GM18511 (cell line): ENCODE measurements at regions not wholly inside any gene's neighbourhood (a gene's known extent, or its start where the extent isn't known, plus 50 kb on each side); places are given as distances from the start of the nearest gene placed in this dataset.

Source experiments
- ATAC-seq: cut with Tn5 transposase; IDR thresholded peaks from one replicate; pipeline ENCODE4 v1.9.1; 2021; ENCODE audit warnings: mild to moderate bottlenecking, moderate library complexity; ENCODE audit not compliant: unreplicated experiment

DNA sequence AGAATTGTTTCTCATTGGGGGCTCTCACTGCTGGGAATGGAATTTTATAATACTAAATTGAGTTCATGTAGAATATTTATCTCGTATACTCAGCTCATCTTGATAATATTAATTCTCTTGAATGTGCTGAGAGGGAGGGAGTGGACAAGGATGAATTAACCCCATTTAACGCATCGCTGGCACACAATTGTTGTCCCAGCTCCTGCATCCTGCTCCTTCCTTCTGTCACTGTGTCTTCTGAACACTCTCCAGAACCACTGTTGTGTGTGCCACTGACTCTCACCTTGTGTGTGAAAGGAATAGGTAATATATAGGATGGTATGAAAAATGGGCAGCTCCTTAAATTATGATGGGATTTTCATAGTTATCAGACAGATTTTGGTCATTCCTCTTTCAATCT lies 267.3 kb downstream of the MTRR start:
- ATAC-seq = no peak

DNA sequence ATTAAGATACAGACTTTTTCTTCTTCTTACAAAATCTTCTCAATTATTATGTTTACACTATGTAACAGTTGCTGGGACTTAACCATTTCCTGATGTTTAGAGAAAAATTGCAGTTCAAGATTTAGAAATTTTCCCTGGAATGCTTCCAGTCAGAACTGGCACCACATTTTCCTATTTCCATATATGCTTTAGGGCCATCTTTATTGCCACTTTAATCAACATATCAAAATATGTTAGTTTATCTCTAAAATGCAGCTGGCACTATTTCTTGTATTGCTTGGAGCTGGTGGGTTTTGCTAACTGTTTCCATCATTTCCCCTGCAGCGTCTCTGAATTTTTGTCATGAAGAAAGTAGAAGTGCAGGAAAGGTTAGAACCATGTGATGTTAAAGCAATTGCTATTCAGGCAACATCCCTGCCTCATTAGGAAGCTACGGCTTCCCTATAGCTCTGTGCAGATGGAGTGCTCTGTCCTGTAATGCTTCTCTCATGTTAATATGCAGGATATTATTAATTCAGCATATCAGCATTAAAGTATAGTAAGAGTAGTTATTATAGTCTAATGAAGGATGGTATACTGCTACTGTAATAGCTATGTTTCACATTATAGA lies 269.1 kb downstream of the MTRR start:
- no peak for ATAC-seq

DNA sequence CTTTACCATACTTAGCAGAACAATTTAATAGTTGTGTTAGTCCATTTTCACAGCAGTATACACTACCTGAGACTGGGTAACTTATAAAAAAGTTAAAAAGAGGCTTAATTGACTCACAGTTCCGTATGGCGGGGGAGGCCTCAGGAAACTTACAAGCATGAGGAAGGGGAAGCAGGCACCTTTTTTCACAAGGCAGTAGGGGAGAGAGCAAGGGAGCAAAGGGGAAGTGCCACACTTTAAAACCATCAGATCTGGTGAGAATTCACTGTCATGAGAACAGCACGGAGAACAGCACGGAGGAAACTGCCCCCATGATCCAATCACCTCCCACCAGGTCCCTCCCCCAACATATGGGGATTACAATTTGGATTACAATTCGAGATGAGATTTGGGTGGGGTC lies 269.9 kb downstream of the MTRR start:
- no peak for ATAC-seq

DNA sequence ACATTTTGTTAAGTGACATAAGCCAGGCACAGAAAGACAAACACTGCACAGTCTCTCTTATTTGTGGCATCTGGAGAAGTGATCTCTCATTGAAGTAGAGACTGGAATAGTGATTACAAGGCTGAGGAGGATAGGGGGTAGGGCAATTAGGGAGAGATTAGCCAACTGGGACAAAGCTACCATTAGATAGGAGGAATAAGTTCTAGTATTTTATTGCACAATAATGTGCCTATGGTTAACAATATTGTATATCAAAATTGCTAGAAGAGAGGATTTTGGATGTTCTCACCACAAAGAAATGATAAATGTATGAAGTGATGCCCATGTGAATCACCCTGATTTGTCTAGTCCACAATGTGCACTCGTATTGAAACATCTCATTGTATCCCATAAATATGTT lies 281.8 kb downstream of the MTRR start:
- ATAC-seq = no peak

DNA sequence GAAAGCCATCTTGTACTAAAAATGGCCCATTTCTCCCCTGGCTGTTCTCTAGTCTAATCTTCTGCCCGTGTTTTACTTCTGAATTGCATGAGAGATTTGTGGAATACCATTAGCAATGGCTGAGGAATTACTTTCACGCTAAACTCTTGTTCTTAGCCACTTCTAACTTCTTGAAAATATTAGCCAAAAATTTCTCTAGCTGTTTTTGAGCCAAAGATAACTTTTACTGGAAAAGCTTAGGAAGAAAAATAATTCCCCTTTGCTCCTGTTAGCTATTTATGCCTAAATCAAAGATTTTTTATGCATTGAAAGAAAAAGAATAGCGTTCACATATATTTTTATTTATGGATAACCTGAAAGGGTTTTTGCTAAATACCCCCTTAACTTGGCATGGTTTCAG lies 287.8 kb downstream of the MTRR start:
- ATAC-seq = no peak

DNA sequence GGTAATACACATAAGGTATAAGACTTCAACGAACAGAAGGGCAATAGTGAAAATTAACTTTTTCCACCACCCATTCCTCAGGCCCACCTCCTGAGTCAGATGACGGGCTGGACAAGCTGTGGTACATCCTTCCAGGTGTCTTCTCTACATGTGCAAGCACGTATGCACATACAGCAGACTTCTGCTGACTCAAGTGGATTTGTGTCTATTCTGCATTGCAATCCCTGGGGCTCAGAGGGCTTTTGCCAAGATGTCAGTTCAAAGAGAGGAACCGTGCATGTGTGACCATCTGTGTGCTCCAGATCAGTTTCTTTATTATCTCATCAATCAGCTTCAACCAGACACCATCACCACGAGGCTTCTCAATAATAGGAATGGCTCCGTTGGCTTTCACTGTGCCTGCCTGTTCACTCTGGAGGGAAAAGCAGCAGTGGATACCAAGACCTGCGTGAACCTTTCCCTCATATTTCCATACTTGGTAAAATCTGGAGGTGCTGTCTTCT lies 288.4 kb downstream of the MTRR start:
- ATAC-seq = no peak

DNA sequence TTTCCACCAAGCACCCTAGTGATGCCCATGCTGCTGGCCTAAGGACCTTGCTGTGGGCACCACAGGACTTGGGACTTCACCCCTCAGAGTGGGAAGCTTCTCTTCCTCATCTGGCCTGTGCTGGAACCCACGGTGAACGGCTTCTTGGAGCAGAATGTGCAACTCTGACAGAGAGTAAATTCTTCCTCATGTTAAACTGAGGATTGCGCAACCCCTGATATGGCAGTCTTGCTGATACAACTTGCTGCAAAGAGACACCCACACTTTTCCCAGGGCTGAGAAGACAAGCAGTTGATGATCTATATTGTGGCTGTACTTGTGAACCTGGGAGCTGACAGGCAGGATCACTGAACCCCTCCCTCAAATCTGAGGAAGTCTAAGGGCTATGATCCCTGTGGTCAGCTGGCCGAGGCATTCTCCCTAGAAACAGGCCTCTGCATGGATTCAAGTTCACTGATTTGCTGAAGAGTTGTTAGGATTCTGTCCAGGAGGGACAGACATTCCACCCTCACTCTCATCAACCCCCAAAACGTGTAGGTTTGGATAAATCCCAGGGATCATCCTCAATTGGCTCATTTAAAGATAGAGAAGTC lies 307.2 kb downstream of the MTRR start:
- no peak for ATAC-seq

DNA sequence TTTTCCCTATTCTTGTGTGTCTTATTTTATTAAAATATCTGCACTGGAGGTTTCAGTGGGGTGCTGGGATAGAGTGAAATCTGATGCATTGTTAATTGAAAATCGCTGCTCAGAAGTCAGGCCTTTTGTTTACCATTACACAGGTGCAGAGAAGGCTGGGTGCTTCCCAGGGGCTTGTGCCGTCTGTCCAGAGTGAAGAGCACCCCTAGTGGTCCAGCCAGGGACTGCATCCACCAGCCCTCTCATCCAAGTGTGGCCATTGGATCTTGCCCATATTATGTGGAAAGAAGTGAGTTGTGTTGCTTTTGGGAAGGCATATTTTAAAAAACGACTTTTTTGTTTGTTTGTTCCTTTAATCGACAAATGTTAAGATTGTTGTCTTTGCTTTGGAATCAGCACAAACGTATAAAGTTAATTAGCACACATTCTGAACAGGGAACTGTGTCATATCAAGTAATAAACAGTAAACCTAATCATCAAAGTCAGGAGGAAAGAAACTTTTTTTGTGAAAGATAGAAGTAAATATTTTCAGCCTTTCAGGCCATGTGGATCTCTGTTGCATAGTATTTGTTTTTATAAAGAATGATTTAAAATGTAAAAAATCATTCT lies 315.6 kb downstream of the MTRR start:
- peak; percentile 94 for ATAC-seq

DNA sequence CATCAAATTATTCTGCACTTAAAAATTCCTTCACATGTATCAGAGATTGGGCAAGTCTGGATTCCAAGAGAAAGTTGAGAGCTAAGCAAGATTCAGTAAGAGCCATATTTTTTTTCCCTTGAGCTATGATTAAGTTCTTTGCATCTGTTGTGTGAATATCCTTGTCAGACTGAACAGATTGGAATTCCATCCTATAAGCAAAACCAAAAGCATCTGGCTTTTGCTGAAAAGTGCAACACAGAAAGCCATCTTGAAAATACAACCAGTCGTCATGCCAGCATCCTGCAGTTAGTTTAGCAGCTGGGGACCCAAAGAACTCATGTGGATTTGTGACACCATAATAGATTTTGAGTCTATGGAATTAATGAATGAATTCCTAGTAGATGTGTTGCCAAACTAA lies 316.9 kb downstream of the MTRR start:
- ATAC-seq = no peak

DNA sequence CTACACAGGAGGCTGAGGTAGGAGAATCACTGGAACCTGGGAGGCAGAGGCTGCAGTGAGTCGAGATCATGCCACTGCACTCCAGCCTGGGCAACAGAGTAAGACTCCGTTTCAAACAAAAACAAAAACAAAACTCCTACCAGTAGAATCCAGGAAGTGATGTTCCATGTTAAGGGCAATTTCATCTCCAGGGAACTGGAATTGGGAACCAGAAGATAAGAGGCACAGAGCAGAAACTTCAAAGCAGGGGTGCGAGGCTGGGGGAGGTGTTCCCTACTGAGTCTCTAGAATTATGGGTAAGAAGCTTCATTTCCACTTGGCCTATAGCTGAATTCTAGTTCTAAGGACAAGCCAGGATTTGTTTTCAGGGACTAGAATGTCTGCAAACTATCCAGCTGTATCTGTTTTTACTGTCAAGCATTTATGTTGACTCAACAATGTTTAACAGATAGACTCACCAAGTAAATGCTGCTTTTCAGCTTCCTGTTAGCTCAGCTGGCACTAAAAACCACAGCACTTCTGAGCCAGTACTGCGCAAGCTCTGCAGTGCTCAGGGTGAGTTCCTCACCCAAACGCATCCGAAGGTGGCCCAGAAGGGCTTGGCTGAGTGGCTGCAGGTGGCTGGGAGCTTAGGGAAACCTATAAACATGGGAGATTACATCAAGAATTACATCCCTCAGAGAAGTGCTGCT lies 320.1 kb downstream of the MTRR start:
- ATAC-seq = no peak

DNA sequence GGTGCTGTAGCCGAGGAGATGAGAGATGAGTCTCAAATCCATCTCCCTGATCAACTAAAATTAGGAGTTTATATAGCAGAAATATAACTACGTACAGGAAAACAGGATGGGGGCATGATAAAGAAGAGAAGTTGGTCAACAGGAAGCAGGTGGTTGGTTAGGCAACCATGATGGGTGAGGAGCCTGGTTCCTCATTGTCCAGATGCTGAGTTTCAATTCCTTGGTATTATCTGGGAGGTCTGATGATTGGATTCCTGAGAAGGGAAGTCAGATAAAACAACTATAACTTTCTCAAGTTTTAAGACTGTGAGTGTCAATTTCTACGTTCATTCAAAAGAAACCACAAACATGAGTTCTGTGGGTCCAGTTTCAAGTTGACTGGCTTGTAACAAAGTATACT lies 323.9 kb downstream of the MTRR start:
- ATAC-seq = no peak

DNA sequence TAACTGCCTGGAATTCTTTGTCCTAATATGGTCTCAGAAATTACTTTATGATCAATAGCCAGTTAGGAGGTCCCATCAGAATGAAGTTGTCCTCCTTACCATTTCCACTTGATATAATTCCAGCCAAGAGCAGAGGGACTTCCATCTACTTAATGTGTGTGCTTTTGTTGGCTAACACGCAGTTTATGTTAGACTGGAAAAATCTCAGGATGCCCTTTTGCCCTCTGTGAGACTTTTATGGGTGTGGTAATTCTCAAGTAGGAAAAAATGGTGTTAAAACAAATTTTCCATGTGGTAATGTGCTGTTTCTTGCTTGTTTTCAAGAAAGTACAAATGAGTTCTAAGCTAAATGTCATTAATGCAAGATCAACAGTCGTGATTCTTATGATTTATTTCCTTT lies 327.1 kb downstream of the MTRR start:
- ATAC-seq = no peak

DNA sequence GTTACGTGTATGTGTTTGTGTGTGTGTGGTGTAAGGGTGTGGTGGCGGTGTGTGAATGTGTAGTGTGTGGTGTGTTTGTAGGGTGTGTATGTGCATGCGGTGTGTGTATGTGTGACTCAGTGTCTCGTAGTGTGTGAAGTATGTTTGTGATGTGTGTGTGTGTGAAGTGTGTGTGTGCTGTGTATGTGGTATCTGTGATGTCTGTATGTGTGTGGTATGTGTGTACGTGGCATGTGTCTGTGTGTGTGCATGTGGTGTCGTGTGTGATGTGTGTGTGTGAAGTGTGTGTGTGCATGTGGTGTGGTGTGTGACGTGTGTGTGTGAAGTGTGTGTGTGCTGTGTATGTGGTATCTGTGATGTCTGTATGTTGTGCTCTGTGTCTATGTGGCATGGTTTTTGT lies 339.4 kb downstream of the MTRR start:
- ATAC-seq = no peak

DNA sequence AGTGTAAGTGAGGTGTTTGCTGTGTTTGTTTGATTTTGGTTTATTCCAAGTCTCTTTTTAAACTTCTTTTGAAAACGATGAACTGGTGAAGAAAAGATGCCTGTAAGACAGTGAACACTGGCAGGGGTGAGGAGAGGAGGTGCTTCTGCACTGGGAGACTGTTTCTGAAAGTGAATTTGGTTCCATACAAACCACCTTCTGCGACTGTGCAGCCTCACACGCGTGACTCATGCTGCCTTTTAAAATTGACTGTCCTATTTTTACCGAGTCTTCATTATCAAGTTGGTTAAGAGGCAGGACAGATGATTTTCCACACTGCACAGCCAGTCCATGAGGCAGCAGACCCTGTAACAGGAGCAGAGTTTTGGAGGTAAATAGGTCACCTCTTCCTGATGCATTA lies 340.6 kb downstream of the MTRR start:
- no peak for ATAC-seq

DNA sequence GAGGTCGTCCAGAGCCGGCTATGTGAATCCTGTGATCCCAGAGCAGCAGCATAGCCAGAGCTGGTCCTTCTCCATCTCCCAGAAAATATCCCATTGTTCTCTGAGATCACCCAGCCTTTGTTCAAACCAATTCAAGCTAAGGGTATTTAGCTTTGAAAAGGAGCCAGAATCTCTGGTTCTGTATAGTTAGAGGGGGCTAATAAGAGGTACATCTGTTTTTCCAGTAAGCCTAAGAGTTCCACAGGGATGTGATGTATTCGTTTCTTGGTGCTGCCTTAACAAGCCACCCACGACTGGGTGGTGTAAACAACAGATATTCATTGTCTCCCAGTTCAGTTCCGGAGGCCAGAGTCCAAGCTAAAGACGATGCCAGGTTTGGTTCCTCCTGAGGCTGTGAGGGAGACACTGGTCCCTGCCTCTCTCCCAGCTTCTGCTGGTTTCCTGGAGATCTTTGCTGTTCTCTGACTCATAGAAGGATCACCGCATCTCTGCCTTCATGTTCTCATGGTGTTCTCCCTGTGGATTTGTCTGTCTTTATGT lies 344.8 kb downstream of the MTRR start:
- ATAC-seq = no peak

DNA sequence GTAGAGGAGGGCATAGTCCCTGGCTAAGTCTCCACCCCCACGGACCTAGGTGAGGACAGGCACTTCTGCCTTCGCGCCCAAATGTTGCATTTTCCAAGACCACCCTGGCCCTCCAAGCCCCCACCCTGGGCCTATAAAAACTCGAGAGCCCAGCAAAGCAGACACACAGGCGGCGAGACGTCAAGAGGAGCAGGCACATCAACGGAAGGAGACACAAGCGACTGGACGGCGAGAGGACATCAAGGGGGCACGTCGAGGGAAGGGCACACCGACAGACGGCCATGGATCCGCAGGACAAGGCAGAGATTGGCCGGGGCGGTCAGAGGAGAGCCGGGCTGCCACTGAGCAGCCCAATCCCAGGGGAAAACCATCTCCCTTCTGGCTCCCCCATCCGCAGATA lies 348.0 kb downstream of the MTRR start:
- ATAC-seq = no peak

DNA sequence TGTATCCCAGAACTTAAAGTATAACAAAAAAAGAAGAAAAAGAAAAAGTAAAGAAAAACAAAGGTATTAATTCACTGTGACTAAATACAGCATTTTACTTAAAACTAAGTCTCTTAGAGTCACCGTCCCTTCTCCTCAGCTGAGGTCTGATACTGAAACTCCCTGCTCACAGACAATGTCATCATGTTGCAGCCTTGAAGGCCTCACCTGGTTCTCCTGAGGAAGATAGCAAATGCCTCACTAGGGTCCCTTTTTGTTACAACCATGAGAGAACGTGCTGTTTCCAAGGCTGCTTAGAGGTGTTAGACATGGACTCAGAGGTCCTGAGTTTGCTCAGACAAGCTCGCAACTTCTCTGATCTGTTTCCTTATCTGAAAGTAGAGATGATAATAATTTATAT lies 357.2 kb downstream of the MTRR start:
- ATAC-seq = no peak

DNA sequence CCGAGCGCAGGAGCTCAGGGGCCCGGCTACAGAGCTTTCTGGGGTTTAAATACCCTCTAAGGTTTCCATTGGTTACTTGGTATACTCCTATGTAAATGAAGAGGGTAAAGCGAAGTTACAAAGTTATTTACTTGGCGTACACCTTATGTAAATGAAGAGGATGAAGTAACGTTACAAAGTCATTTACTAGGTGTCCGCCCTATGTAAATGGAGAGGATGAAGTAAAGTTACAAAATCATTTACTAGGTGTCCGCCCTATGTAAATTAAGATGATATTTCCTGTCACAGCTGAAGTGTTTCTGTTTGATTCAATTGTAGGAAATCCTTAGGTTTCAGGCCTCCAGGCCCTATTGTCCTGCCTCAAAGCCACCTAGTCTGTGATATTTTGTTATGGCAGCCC lies 358.2 kb downstream of the MTRR start:
- ATAC-seq = no peak

DNA sequence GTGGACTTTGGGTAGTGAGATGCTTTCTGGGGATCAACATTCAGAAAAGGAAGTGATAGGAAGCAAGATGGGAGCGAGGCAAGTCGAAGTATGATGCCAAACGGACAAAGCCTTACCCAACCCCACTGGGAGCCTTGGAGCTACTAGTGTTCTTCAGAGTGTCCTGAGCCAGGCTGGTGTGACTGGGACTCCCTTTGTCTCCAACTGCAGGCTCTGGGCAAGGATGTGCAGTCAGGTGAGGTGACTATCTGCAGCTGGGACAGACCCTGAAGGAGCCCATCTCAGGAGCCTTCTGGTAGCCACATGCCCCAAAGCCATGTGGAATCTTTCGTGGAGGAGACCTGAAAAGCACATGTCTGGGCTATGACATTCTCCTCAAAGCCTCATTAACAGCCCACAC lies 360.6 kb downstream of the MTRR start:
- ATAC-seq = no peak

DNA sequence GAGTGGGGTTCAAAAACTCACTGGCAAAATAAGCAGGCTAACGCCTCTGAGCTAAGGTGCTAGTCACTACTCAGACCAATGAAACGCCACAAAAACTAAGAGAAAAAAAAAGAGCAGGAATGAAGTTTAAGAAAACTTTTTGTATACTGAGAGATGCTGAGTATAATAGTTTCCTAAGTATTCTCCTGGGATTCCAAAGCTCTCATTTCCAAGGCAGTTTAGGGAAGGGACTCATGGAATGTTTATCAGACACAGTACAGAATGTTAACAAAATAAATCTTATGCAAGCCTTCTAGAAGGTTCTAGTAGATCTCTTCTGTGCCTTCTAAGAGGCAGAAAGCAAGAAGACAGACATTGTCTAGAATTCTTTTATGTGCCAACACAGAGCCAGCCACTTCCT lies 361.9 kb downstream of the MTRR start:
- ATAC-seq = no peak

DNA sequence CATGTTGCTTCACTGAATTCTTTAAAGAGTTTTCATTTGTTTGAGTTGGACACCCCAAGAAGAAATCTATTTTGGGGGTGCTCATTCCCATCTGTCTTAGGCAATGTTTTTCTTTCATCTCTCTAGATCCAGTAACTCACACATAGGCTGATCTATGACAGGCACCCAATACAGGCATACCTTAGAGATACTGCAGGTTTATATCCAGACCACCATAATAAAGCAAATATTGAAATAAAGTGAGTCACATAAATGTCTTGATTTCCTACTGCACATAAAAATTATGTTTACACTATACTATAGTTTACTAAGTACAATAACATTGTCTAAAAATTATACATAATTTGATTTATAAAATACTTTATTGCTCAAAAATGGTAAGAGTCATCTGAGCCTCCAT lies 364.5 kb downstream of the MTRR start:
- ATAC-seq = no peak
